Hippocampal formation (tissue), 2 donors: ENCODE measurements at regions not wholly inside any gene's neighbourhood (a gene's known extent, or its start where the extent isn't known, plus 50 kb on each side); places are given as distances from the start of the nearest gene placed in this dataset.
"Not testable (repeated sequence)": the region's sequence is repeated elsewhere in the genome, so short reads cannot be mapped to it uniquely, and the experiment has no call there.

ENCODE experiments used
- DNase-seq, 2 donors: peaks; one replicate each; lab custom pipeline; 2025; lab: John Stamatoyannopoulos, UW

DNA sequence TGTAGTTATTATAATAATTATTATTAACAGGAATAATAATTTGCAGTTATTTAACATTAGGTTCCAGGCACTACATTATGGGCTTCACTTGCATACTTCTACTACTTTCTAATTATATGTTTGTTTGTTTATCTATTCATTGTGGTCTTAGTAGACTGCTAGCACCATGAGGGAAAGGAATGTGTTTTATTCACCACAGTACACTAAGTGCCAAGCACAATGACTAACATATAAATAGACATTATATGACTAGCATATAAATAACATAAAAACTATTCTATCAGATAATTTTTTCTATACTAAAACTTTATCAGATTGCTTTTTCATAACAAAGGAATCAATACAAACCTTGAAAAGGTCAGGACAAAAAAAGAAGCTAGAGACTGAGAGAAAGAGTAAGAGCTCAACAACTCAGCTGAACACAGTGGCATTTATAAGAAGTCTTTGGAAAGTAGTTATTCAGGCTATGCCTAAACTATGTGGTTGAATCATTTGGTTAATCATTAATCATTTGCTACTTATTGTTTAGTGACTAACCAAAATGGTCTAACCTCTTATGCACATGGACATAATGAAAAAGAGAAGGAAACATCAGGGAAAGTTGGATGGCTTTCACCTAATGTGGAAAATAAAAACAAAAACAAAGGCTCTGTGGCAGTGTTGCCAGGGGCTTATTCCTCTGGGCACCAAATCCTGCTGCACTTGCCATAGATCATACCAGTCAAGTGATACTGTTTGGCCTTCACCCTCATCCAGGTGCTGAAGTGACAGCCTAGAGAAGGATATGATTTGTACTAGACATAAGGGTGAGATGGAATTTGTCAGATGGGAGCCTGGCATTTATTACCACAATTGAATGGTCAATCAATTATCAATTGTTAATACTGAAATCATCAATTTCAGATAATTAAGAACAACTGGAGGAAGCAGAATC is 174.9 kb downstream of the ETAA1 start:
- DNase-seq = no peak

GRCh38 chr2:67572721-67573435 is 175.7 kb downstream of the ETAA1 start:
- no peak for DNase-seq

DNA sequence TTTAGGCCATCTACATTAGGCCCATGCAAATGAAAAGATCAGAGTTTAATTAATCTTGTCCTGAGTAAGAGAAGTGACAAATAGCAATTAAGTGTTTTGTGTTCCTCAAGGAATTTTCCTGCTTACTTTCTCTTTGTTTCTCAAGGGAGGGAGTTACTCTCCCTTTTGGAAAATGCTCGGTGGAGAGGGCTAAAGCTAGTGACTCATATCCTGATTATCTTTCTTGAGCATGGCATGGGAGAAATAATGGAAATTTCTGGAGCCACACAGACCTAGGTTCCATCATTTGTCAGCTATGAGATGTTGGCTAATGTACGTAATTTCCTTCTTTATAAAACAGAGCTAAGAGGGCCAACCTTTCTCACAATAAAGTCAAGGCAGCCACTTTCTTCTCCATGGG is 177.1 kb downstream of the ETAA1 start:
- DNase-seq = no peak

- DNase-seq = no peak
Measured at GRCh38 chr2:67576226-67576625, 179.1 kb downstream of the ETAA1 start.

GRCh38 chr2:67576991-67577390 is 179.9 kb downstream of the ETAA1 start:
- DNase-seq = no peak

DNA sequence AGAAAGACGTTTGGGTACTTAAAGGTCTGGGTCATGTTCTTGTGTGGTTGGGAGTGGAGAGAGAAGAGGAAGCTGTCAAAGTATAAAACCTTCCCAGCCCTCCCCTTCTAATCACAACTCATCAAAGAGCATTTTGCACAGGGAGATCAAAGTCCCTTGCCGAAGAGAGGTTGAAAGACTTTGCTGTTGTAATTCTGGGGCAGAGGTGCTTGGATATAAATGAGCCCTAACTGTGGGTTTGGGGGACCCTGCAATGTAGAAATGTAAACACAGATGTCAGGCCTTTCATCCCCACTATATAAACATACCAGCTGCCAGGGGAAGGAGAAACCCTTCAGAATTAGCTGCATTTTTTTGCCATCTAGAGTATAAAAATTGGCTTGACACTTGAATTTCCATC is 182.1 kb downstream of the ETAA1 start:
- DNase-seq = no peak

- DNase-seq = no peak
Measured at GRCh38 chr2:67579806-67580205, 182.7 kb downstream of the ETAA1 start.

GRCh38 chr2:67581751-67582150 is 184.6 kb downstream of the ETAA1 start:
- no peak for DNase-seq

- DNase-seq = no peak
Measured at GRCh38 chr2:67583185-67583584, 186.1 kb downstream of the ETAA1 start.

DNA sequence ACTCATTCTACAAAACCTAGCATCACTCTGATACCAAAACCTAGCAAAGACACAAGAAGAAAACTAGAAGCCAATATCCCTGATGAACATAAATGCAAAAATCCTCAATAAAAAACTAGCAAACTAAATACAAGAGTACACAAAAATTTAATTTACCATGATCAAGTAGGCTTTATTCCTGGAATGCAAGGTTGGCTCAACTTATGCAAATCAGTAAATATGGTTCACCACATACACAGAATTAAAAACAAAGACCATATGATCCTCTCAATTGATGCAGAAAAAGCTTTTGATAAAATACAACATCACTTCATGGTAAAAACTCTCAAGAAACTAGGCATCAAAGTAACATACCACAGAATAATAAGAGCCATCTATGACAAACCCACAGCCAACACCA is 188.3 kb downstream of the ETAA1 start:
- no peak for DNase-seq

- not testable (repeated sequence) for DNase-seq
Measured at GRCh38 chr2:67589121-67589520, 192.0 kb downstream of the ETAA1 start.

GRCh38 chr2:67594522-67594921 is 197.4 kb downstream of the ETAA1 start:
- not testable (repeated sequence) for DNase-seq

GRCh38 chr2:67596871-67597270 is 199.7 kb downstream of the ETAA1 start:
- DNase-seq = no peak

- no peak for DNase-seq
Measured at GRCh38 chr2:67599561-67599960, 202.4 kb downstream of the ETAA1 start.

- no peak for DNase-seq
Measured at GRCh38 chr2:67600222-67600871, 203.2 kb downstream of the ETAA1 start.

GRCh38 chr2:67600946-67601345 is 203.8 kb downstream of the ETAA1 start:
- DNase-seq = no peak

GRCh38 chr2:67604360-67604759 is 207.2 kb downstream of the ETAA1 start:
- no peak for DNase-seq

DNA sequence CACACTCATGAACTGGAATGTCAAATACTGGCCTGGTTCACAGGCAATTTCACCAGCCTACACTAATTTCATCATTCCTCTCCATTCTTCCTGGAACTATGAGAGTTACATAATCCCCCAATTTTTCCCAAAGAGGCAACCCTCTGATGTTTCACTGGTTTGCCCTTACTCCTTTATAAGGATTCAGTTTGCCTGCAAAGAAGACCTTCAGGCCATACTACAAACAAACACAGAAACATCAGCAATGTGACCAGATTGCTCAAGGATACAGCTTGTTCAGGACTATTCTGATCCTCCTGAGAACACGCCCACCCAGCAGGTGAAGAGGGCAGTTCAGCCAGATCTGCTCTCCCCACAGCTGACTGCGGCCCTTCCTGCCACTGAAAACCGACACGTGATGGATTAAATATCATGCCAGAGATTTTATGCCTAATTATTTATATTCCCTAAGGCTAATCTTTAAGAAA is 215.5 kb downstream of the ETAA1 start:
- no peak for DNase-seq

GRCh38 chr2:67613227-67613626 is 216.1 kb downstream of the ETAA1 start:
- no peak for DNase-seq

DNA sequence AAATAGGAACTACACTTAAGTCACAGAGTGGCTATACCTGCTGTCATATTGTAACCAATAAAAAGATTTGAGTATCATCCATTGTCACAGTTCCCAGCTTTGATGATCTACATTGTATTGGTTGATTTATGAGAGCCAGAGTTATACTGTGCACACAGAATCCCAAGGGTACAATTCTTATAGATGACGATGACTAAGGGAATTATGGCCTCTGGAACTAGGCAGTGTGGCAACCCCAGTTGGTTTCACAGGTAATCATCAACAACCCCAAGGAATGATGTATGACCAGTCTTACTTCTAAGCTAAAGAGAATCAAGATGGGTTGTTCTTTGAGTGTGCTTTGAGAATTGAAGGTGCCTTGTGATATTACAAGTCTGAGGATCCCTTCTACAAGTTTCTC is 217.3 kb downstream of the ETAA1 start:
- no peak for DNase-seq

- DNase-seq = no peak
Measured at GRCh38 chr2:67616749-67617148, 219.6 kb downstream of the ETAA1 start.

DNA sequence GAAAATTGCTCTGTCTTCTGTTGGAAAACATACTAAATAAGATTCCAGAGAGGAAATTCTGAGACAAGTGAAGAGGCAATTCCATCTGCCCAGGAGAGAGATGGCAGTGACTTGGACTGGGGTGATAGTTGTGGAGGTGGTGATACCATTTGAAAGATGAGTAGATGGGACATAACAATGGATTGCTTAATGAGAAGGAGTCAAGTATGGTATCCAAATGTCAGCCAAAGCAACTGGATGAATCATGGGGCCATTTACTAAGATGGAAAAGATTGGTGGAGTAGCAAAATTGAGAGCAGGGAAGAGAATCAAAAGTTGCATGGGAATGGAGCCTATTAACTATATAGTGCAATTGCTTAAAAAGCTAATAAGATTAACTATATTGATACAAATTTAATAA is 222.1 kb downstream of the ETAA1 start:
- no peak for DNase-seq

DNA sequence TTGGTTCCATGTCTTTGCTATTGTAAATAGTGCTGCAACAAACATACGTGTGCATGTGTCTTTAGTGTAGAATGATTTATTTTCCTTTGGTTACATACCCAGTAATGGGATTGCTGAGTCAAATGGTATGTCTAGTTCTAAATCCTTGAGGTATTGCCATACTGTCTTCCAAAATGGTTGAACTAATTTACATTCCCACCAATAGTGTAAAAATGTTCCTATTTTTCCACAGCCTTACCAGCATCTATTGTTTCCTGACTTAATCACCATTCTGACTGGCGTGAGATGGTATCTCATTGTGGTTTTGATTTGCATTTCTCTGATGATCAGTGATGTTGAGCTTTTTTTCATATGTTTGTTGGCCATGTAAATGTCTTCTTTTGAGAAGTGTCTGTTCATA is 226.6 kb downstream of the ETAA1 start:
- not testable (repeated sequence) for DNase-seq
